GM18511 (cell line): ENCODE measurements at regions not wholly inside any gene's neighbourhood (a gene's known extent, or its start where the extent isn't known, plus 50 kb on each side); places are given as distances from the start of the nearest gene placed in this dataset.

Experiments
- ATAC-seq: cut with Tn5 transposase; IDR thresholded peaks from one replicate; pipeline ENCODE4 v1.9.1; 2021; ENCODE audit warnings: mild to moderate bottlenecking, moderate library complexity; ENCODE audit not compliant: unreplicated experiment

GRCh38 chr5:93800988-93801811 lies 59.8 kb upstream of the POU5F2 start:
- peak; percentile 86 for ATAC-seq

GRCh38 chr5:93794954-93795353 lies 53.6 kb upstream of the POU5F2 start:
- no peak for ATAC-seq

DNA sequence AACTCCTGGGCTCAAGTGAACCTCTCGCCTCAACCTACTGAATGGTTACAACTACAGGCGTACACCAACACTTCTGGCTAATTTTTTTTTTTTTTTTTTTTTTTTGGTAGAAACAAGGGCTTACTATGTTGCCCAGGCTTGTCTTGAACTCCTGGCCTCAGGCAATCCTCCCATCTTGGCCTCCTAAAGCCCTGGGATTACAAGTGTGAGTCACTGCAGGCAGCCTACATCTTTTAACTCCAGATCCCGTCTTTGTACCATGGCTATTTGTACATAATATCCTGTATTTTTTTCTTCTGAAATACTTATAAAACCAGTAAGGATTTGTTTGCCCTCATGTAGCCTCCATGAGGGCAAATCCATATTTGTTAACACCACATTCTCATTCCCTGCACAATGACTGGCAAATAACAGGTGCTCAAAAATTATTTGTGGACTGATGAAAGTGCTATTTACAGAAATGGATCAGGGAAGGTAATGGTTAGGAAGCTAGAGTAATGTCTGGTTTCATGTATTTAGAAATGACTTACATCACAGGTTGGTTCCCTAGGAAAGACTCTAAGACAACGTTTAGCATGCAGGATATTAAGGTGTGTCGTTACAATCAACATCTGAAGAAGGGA lies 51.9 kb upstream of the POU5F2 start:
- no peak for ATAC-seq

GRCh38 chr5:93791518-93791972 lies 50.1 kb upstream of the POU5F2 start:
- ATAC-seq: no peak
